ENCODE measurements at regions not wholly inside any gene's neighbourhood (a gene's known extent, or its start where the extent isn't known, plus 50 kb on each side); places are given as distances from the start of the nearest gene placed in this dataset.

DNA sequence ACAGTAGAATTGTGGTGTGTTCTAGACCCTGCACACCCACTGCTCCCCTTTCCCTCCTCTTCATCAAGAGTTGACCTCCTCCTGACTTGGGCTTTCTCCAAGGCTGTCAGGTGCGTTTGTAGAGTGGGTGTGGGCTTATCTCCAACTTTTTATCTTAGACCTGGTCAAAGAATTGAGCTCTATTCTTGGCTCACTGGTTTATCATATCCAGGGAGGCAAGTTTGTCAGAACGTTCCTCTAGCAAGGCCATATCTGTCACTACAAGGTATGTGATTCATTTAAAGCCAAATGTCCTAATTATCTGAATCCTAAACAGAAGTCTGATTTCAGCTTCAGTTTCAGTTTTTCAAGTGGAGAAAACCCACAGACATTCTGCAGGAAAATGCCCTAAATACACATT is 117.1 kb upstream of the MGAT5 start:
- Histone ChIP-seq H3K9me3 (ENCODE audit: low read length) (no peaks in the 10 kb centered on the region), H3K4me2 (ENCODE audit: low read length) (no peak overlapping the region), H3K9me2 (ENCODE audit: insufficient read depth, low read length) (no peaks in the 10 kb centered on the region), H3K27ac (ENCODE audit: low read length) (no peak overlapping the region), H3K4me3 (ENCODE audit: low read length) (no peak overlapping the region), H3K79me2 (replicated peaks; ENCODE audit: insufficient read depth, low read length) (peaks cover 16% of the 10 kb centered on the region), H3K27me3 (ENCODE audit: insufficient read depth, low read depth, low read length) (no peaks in the 10 kb centered on the region), H2AFZ (ENCODE audit: low read depth, low read length) (no peak overlapping the region), H3K36me3 (ENCODE audit: insufficient read depth, low read length) (no peaks in the 10 kb centered on the region), H3K9ac (ENCODE audit: low read length) (no peak overlapping the region), H4K20me1 (ENCODE audit: insufficient read depth) (no peaks in the 10 kb centered on the region), H3F3A (ENCODE audit: insufficient read depth, low read length, poor library complexity, severe bottlenecking) (no peaks in the 10 kb centered on the region)
- TF ChIP-seq MXI1 (conservative IDR thresholded peaks at IDR 0.05; ENCODE audit: poor library complexity, severe bottlenecking) (no peak), SMC3 (conservative IDR thresholded peaks at IDR 0.05; ENCODE audit: poor library complexity) (no peak)
- TF ChIP-seq, protein P1, sequence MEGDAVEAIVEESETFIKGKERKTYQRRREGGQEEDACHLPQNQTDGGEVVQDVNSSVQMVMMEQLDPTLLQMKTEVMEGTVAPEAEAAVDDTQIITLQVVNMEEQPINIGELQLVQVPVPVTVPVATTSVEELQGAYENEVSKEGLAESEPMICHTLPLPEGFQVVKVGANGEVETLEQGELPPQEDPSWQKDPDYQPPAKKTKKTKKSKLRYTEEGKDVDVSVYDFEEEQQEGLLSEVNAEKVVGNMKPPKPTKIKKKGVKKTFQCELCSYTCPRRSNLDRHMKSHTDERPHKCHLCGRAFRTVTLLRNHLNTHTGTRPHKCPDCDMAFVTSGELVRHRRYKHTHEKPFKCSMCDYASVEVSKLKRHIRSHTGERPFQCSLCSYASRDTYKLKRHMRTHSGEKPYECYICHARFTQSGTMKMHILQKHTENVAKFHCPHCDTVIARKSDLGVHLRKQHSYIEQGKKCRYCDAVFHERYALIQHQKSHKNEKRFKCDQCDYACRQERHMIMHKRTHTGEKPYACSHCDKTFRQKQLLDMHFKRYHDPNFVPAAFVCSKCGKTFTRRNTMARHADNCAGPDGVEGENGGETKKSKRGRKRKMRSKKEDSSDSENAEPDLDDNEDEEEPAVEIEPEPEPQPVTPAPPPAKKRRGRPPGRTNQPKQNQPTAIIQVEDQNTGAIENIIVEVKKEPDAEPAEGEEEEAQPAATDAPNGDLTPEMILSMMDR (IDR thresholded peaks at IDR 0.05; ENCODE audit: poor library complexity, severe bottlenecking), result no peak

DNA sequence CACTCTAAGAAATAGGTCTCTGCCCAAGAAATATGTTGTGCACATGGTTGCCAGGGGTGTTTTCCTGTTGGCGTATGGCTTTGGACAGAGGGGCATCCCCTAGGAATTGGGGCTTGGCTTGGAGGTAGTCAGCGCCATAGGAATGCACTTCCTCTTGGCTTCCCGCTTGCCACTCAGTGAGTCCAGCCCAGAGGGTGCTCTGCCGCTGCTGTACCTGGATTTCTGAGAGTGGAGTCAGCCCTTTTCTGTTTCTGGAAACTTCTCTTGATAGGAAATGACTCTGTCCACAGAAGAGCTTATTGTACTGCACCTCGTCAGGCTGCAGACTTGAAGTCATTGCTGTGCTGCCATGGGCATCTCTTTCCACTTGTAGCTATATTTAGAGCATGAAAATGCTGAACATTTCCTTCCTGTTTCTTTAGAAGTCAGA is 116.7 kb upstream of the MGAT5 start:
- TF ChIP-seq TAF1 (IDR thresholded peaks at IDR 0.05; ENCODE audit: low read depth) (no peak), RAD21 (conservative IDR thresholded peaks at IDR 0.05) (no peak), MXI1 (conservative IDR thresholded peaks at IDR 0.05; ENCODE audit: poor library complexity, severe bottlenecking) (no peak), EZH2 (IDR thresholded peaks at IDR 0.05; ENCODE audit: borderline replicate concordance, insufficient read depth, low read length, poor library complexity, severe bottlenecking) (no peak), SMC3 (conservative IDR thresholded peaks at IDR 0.05; ENCODE audit: poor library complexity) (no peak), EP300 (conservative IDR thresholded peaks at IDR 0.05; ENCODE audit: poor library complexity, severe bottlenecking) (no peak)
- TF ChIP-seq, protein P2, sequence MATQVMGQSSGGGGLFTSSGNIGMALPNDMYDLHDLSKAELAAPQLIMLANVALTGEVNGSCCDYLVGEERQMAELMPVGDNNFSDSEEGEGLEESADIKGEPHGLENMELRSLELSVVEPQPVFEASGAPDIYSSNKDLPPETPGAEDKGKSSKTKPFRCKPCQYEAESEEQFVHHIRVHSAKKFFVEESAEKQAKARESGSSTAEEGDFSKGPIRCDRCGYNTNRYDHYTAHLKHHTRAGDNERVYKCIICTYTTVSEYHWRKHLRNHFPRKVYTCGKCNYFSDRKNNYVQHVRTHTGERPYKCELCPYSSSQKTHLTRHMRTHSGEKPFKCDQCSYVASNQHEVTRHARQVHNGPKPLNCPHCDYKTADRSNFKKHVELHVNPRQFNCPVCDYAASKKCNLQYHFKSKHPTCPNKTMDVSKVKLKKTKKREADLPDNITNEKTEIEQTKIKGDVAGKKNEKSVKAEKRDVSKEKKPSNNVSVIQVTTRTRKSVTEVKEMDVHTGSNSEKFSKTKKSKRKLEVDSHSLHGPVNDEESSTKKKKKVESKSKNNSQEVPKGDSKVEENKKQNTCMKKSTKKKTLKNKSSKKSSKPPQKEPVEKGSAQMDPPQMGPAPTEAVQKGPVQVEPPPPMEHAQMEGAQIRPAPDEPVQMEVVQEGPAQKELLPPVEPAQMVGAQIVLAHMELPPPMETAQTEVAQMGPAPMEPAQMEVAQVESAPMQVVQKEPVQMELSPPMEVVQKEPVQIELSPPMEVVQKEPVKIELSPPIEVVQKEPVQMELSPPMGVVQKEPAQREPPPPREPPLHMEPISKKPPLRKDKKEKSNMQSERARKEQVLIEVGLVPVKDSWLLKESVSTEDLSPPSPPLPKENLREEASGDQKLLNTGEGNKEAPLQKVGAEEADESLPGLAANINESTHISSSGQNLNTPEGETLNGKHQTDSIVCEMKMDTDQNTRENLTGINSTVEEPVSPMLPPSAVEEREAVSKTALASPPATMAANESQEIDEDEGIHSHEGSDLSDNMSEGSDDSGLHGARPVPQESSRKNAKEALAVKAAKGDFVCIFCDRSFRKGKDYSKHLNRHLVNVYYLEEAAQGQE (IDR thresholded peaks at IDR 0.05; ENCODE audit: borderline replicate concordance), result no peak
- peaks cover 16% of the 10 kb centered on the region for H3K79me2 ChIP-seq (replicated peaks; ENCODE audit: insufficient read depth, low read length)
- no peaks in the 10 kb centered on the region for H4K20me1 ChIP-seq (ENCODE audit: insufficient read depth)
- H3K27ac ChIP-seq (ENCODE audit: low read length), result no peak overlapping the region
- H3K9me2 ChIP-seq (ENCODE audit: insufficient read depth, low read length), result no peaks in the 10 kb centered on the region
- no peaks in the 10 kb centered on the region for H3K27me3 ChIP-seq (ENCODE audit: insufficient read depth, low read depth, low read length)
- no peak overlapping the region for H2AFZ ChIP-seq (ENCODE audit: low read depth, low read length)
- H3F3A ChIP-seq (ENCODE audit: insufficient read depth, low read length, poor library complexity, severe bottlenecking), result no peaks in the 10 kb centered on the region
- no peak overlapping the region for H3K9ac ChIP-seq (ENCODE audit: low read length)
- H3K36me3 ChIP-seq (ENCODE audit: insufficient read depth, low read length), result no peaks in the 10 kb centered on the region
- H3K9me3 ChIP-seq (ENCODE audit: low read length), result no peaks in the 10 kb centered on the region
- H3K4me3 ChIP-seq (ENCODE audit: low read length), result no peak overlapping the region
- H3K4me2 ChIP-seq (ENCODE audit: low read length), result no peak overlapping the region

DNA sequence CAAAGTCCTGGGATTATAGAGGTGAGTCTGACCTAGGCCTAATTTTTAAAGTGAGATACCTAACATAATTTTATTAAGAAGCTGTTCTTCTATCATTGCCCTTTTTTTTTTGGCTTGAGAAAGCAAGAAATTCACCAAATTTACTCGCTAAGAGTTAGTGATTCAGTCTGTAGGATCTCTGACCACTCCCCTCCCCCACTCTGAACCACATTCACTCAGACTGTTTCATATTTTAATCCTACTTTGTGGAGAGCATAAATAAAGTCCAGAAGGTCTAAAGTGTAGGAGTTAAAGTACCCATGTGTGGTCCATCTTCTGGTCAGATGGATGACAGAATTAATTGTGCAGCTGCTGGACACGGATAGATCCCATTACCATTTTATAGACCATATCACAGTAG is 115.8 kb upstream of the MGAT5 start:
- Histone ChIP-seq H3K4me2 (ENCODE audit: low read length) (no peak overlapping the region), H3K9me2 (ENCODE audit: insufficient read depth, low read length) (no peaks in the 10 kb centered on the region), H3K27me3 (ENCODE audit: insufficient read depth, low read depth, low read length) (no peaks in the 10 kb centered on the region), H3K27ac (ENCODE audit: low read length) (no peak overlapping the region), H3K4me3 (ENCODE audit: low read length) (no peak overlapping the region), H2AFZ (ENCODE audit: low read depth, low read length) (no peak overlapping the region), H3K9me3 (ENCODE audit: low read length) (no peaks in the 10 kb centered on the region), H3K36me3 (ENCODE audit: insufficient read depth, low read length) (no peaks in the 10 kb centered on the region), H3K9ac (ENCODE audit: low read length) (no peak overlapping the region), H3F3A (ENCODE audit: insufficient read depth, low read length, poor library complexity, severe bottlenecking) (no peaks in the 10 kb centered on the region), H4K20me1 (ENCODE audit: insufficient read depth) (no peaks in the 10 kb centered on the region), H3K79me2 (replicated peaks; ENCODE audit: insufficient read depth, low read length) (peaks cover 16% of the 10 kb centered on the region)
- no peak for TF ChIP-seq SMC3 (conservative IDR thresholded peaks at IDR 0.05; ENCODE audit: poor library complexity)
- TF ChIP-seq TAF1 (IDR thresholded peaks at IDR 0.05; ENCODE audit: low read depth), result no peak
- no peak for TF ChIP-seq RAD21 (conservative IDR thresholded peaks at IDR 0.05)
- TF ChIP-seq, protein P2 (IDR thresholded peaks at IDR 0.05; ENCODE audit: borderline replicate concordance), result no peak
- TF ChIP-seq, protein P1 (IDR thresholded peaks at IDR 0.05; ENCODE audit: poor library complexity, severe bottlenecking), result no peak
- no peak for TF ChIP-seq MXI1 (conservative IDR thresholded peaks at IDR 0.05; ENCODE audit: poor library complexity, severe bottlenecking)
- TF ChIP-seq POLR2AphosphoS5 (IDR thresholded peaks at IDR 0.05), result no peak
- no peak for TF ChIP-seq EP300 (conservative IDR thresholded peaks at IDR 0.05; ENCODE audit: poor library complexity, severe bottlenecking)
- TF ChIP-seq EZH2 (IDR thresholded peaks at IDR 0.05; ENCODE audit: borderline replicate concordance, insufficient read depth, low read length, poor library complexity, severe bottlenecking), result no peak
